HG03558 (cell line): ENCODE measurements at regions not wholly inside any gene's neighbourhood (a gene's known extent, or its start where the extent isn't known, plus 50 kb on each side); places are given as distances from the start of the nearest gene placed in this dataset.
"Not testable (repeated sequence)": the region's sequence is repeated elsewhere in the genome, so short reads cannot be mapped to it uniquely, and the experiment has no call there.

Source experiments
- ATAC-seq: cut with Tn5 transposase; IDR thresholded peaks from one replicate; pipeline ENCODE4 v1.9.1; 2021; ENCODE audit warnings: moderate number of reproducible peaks; ENCODE audit not compliant: unreplicated experiment; ENCODE audit errors: extremely low read depth

- no peak for ATAC-seq
These were observed 1068.1 kb upstream of the PCDH20 start for GRCh38 chr13:62483774-62484173.

- ATAC-seq: no peak
These were observed 1066.7 kb upstream of the PCDH20 start for GRCh38 chr13:62482351-62482750.

DNA sequence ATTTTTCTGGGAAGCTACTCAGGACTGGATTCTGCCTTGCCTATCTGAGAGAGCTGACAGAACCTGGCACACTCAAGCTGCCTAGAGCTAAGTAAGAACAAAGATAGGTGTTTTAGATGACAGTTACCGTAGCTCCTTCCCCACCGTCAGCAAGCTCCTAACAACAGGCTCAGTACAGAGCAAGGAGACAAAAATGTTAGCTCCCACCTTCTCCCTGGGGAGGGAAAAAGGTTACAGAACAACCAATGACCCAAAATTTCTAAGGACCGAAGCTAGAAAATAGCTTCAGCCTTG lies 1058.2 kb upstream of the PCDH20 start:
- ATAC-seq: no peak

DNA sequence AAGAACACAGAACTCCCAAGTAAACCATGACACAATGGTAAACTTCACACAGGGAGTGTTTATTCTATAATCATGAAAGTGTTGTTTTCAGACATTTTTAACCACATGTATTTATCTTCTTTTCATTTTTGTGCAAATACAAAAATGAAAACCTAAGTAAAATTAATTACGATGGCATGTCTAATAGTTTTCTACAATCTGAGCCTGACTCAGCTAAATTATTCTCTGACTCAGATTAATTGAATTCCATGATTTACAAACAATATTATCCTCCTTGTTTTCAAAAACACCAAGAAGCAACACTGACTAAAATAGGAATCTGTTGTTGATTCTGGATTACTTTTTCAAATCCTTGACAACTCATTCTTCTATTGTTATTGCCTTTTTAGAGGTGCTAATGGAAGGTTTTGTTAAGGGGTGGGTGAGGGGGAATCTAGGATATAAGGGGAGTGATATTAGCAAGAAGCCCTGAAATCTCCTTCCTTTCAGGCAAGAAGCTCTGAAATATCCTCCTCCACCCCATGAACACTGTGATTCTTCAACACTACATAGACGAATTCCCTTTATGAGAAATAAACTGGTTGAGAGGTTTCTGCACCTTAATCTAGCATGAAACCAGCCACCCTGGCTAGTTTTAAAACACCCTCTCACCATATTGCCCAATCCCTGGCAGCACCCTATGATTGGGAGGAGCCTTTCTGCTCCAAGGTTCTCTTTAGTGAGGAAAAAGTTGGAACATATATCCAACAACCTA lies 1057.7 kb upstream of the PCDH20 start:
- no peak for ATAC-seq

DNA sequence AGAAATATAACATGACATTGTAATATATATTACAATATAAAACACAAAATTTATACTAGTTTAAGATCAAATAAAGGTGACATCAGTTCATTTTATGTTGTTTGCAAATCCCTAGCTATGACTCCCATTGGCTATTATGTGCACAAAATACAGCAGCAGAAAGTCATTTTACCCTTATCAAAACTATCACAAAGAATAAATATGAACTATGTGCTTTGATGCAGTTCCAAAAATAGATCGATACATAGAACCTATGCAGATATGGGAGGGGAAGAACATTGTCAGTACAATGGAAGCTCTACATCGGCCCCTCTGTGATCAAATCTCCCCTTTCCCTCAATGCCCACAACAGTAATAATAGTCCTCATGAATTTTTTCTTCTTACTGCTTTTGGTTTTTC lies 1038.1 kb upstream of the PCDH20 start:
- no peak for ATAC-seq

- no peak for ATAC-seq
These were observed 1035.1 kb upstream of the PCDH20 start for GRCh38 chr13:62450759-62451158.

DNA sequence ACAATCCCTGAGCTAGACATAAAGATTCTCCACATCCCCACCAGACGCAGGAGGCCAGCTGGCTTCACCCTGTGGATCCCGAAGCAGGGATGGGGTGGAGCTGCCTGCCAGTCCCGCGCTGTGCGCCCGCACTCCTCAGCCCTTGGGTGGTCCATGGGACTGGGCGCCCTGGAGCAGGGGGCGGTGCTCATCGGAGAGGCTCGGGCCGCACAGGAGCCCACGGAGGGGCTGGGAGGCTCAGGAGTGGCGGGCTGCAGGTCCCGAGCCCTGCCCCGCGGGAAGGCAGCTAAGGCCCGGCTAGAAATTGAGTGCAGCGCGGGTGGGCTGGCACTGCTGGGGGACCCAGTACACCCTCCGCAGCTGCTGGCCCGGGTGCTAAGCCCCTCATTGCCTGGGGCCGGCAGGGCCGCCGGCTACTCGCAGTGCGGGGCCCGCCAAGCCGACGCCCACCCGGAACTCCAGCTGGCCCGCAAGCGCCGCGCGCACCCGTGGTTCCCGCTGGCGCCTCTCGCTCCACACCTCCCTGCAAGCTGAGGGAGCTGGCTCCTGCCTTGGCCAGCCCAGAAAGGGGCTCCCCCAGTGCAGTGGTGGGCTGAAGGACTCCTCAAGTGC lies 1032.2 kb upstream of the PCDH20 start:
- ATAC-seq: not testable (repeated sequence)

GRCh38 chr13:62444805-62445204 lies 1029.2 kb upstream of the PCDH20 start:
- ATAC-seq: no peak

- ATAC-seq: no peak
These were observed 1018.4 kb upstream of the PCDH20 start for GRCh38 chr13:62434081-62434480.

DNA sequence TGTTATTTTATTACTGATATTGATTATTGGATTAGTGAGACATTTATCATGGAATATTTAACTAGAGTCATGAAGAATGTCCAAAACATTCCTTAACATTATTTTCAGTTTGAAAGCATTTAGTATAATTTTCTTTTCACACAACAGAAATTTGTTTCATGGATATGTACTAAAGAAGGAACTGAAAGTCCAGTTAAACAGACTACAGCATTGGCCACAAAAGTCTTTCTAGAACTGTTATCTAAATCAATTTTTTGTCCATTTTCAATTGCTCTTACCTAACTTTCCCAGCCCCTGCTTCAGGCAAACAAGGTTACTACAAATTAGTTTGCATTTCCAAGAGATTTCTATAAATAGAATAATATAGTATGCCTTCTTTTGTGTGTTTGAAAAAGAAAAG lies 1018.0 kb upstream of the PCDH20 start:
- no peak for ATAC-seq

DNA sequence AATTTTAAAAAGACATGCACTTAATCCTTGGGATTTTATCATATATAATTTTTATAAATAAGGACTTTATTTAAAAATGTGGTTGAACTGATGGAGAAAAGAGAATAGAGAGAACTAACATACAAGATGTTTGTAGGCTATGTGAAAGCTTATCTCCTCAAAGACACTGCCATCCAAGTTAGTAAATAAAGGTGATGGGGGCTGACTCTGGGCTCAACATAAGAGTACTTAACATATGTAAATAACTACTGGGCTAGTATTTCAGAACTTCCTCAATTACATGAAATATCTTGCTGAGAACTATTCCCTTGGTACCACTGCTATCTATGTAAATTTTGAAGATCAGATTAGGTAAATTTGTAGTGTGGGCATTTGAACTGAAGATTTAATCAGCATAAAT lies 1017.3 kb upstream of the PCDH20 start:
- no peak for ATAC-seq

- no peak for ATAC-seq
These were observed 1016.6 kb upstream of the PCDH20 start for GRCh38 chr13:62432295-62432694.

- no peak for ATAC-seq
These were observed 1016.2 kb upstream of the PCDH20 start for GRCh38 chr13:62431852-62432251.

- no peak for ATAC-seq
These were observed 1003.2 kb upstream of the PCDH20 start for GRCh38 chr13:62418872-62419271.

- ATAC-seq: no peak
These were observed 1002.7 kb upstream of the PCDH20 start for GRCh38 chr13:62418376-62418775.

- no peak for ATAC-seq
These were observed 992.2 kb upstream of the PCDH20 start for GRCh38 chr13:62407871-62408270.

GRCh38 chr13:62388515-62388914 lies 972.9 kb upstream of the PCDH20 start:
- no peak for ATAC-seq

GRCh38 chr13:62387647-62388046 lies 972.0 kb upstream of the PCDH20 start:
- no peak for ATAC-seq

GRCh38 chr13:62379241-62379640 lies 963.6 kb upstream of the PCDH20 start:
- not testable (repeated sequence) for ATAC-seq

GRCh38 chr13:62377838-62378237 lies 962.2 kb upstream of the PCDH20 start:
- no peak for ATAC-seq

GRCh38 chr13:62375653-62376052 lies 960.0 kb upstream of the PCDH20 start:
- ATAC-seq: no peak

DNA sequence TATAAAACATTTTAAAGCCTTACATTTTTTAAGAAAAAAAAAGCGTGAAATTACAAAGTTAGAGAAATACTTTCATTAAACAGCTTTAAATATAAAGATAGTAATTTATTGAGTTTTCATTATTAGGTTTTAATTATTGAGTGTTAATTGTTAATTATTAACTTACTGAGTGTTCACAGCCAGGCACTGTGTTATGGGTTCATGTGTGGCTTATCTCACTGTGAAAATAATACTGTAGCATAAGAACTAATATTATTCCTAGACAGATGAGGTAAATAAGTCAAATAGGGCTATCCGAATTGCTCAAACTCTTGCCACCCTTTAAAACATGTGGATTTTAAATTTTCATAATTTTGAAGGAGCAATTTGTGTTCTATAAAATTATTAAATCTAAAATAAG lies 956.1 kb upstream of the PCDH20 start:
- ATAC-seq: no peak
